Bronchial epithelial cell (primary cell): ENCODE measurements at regions not wholly inside any gene's neighbourhood (a gene's known extent, or its start where the extent isn't known, plus 50 kb on each side); places are given as distances from the start of the nearest gene placed in this dataset.
A peak's percentile ranks its signal among the peaks of the same experiment; 100 is the strongest.

Experiments
- DNase-seq: peaks from one replicate; pipeline ENCODE4 v3.0.0-alpha.2; 2010; ENCODE audit warnings: low read depth
- FAIRE-seq: peaks from 2 replicates; lab custom pipeline; 2011; peaks lifted over from hg19 to GRCh38; lab: Jason Lieb, UNC
- H3K27me3 ChIP-seq: 2 replicates; pipeline ENCODE4 v1.5.1; 2011; ENCODE audit warnings: low read length; ENCODE audit not compliant: control insufficient read depth, insufficient read depth
- H3K36me3 ChIP-seq: 2 replicates; pipeline ENCODE4 v1.5.1; 2011; ENCODE audit warnings: low read length; ENCODE audit not compliant: control insufficient read depth, insufficient read depth
- H3K4me3 ChIP-seq: 2 replicates; pipeline ENCODE4 v1.5.1; 2011; ENCODE audit warnings: mild to moderate bottlenecking, low read depth, low read length, control low read depth
- CTCF ChIP-seq: IDR thresholded peaks from 2 replicates; pipeline ENCODE4 v1.5.1; 2011; ENCODE audit warnings: mild to moderate bottlenecking, moderate library complexity, low read length, control low read depth, inconsistent platforms; ENCODE audit not compliant: insufficient read depth, severe bottlenecking

GRCh38 chr2:151083856-151084795, 177.5 kb downstream of the RBM43 start:
- H3K36me3 ChIP-seq = no peaks in the 10 kb centered on the region
- TF ChIP-seq CTCF = no peak
- H3K4me3 ChIP-seq = no peak overlapping the region
- FAIRE-seq (no peak), DNase-seq (no peak)
- no peaks in the 10 kb centered on the region for H3K27me3 ChIP-seq

GRCh38 chr2:151078889-151079288, 182.8 kb downstream of the RBM43 start:
- no peak for FAIRE-seq
- TF ChIP-seq CTCF = no peak

GRCh38 chr2:151071906-151072305, 189.8 kb downstream of the RBM43 start:
- H3K36me3 ChIP-seq = no peaks in the 10 kb centered on the region
- DNase-seq = peak; percentile 44
- no peaks in the 10 kb centered on the region for H3K27me3 ChIP-seq
- TF ChIP-seq CTCF = no peak
- FAIRE-seq = no peak
- no peak overlapping the region for H3K4me3 ChIP-seq

More at GRCh38 chr2:151078889-151079288, 182.8 kb downstream of the RBM43 start:
- H3K36me3 ChIP-seq = no peaks in the 10 kb centered on the region
- no peaks in the 10 kb centered on the region for H3K27me3 ChIP-seq
- DNase-seq = no peak
- no peak overlapping the region for H3K4me3 ChIP-seq

GRCh38 chr2:151071382-151071781, 190.3 kb downstream of the RBM43 start:
- Histone ChIP-seq H3K36me3 (no peaks in the 10 kb centered on the region), H3K4me3 (no peak overlapping the region), H3K27me3 (no peaks in the 10 kb centered on the region)
- DNase-seq (peak; percentile 54), FAIRE-seq (no peak)
- peak; percentile 35 for TF ChIP-seq CTCF

GRCh38 chr2:151070253-151070652, 191.4 kb downstream of the RBM43 start:
- TF ChIP-seq CTCF = no peak
- Histone ChIP-seq H3K27me3 (no peaks in the 10 kb centered on the region), H3K36me3 (no peaks in the 10 kb centered on the region), H3K4me3 (no peak overlapping the region)
- DNase-seq = no peak
- no peak for FAIRE-seq
